NCI-H1694 (cell line): ENCODE measurements at regions not wholly inside any gene's neighbourhood (a gene's known extent, or its start where the extent isn't known, plus 50 kb on each side); places are given as distances from the start of the nearest gene placed in this dataset.
A peak's percentile ranks its signal among the peaks of the same experiment; 100 is the strongest.
"Not testable (repeated sequence)": the region's sequence is repeated elsewhere in the genome, so short reads cannot be mapped to it uniquely, and the experiment has no call there.

Source experiments
- DNase-seq: peaks from one replicate; lab custom pipeline; 2025; lab: John Stamatoyannopoulos, UW

- no peak for DNase-seq
These were observed 724.6 kb upstream of the NRP1 start for GRCh38 chr10:34058845-34059614.

- DNase-seq: not testable (repeated sequence)
These were observed 721.0 kb upstream of the NRP1 start for GRCh38 chr10:34055410-34055985.

GRCh38 chr10:34049887-34050286 lies 715.4 kb upstream of the NRP1 start:
- DNase-seq: no peak

- no peak for DNase-seq
These were observed 715.0 kb upstream of the NRP1 start for GRCh38 chr10:34049469-34049868.

GRCh38 chr10:34047389-34047788 lies 712.9 kb upstream of the NRP1 start:
- no peak for DNase-seq

- peak; percentile 45 for DNase-seq
These were observed 712.1 kb upstream of the NRP1 start for GRCh38 chr10:34046506-34047034.

GRCh38 chr10:34045571-34046190 lies 711.2 kb upstream of the NRP1 start:
- no peak for DNase-seq

GRCh38 chr10:34041871-34042270 lies 707.4 kb upstream of the NRP1 start:
- DNase-seq: no peak

- no peak for DNase-seq
These were observed 703.0 kb upstream of the NRP1 start for GRCh38 chr10:34037499-34037898.

- not testable (repeated sequence) for DNase-seq
These were observed 700.8 kb upstream of the NRP1 start for GRCh38 chr10:34035241-34035790.

GRCh38 chr10:34033078-34033477 lies 698.6 kb upstream of the NRP1 start:
- DNase-seq: no peak

- no peak for DNase-seq
These were observed 698.1 kb upstream of the NRP1 start for GRCh38 chr10:34032564-34032963.

GRCh38 chr10:34031400-34031799 lies 696.9 kb upstream of the NRP1 start:
- no peak for DNase-seq

- no peak for DNase-seq
These were observed 695.0 kb upstream of the NRP1 start for GRCh38 chr10:34029455-34029854.

GRCh38 chr10:34028936-34029335 lies 694.5 kb upstream of the NRP1 start:
- DNase-seq: no peak

GRCh38 chr10:34024693-34025425 lies 690.4 kb upstream of the NRP1 start:
- DNase-seq: no peak

GRCh38 chr10:34024282-34024681 lies 689.8 kb upstream of the NRP1 start:
- no peak for DNase-seq

GRCh38 chr10:34022195-34022594 lies 687.7 kb upstream of the NRP1 start:
- no peak for DNase-seq

GRCh38 chr10:34018784-34019183 lies 684.3 kb upstream of the NRP1 start:
- DNase-seq: no peak

- no peak for DNase-seq
These were observed 683.7 kb upstream of the NRP1 start for GRCh38 chr10:34018129-34018528.

- DNase-seq: no peak
These were observed 682.8 kb upstream of the NRP1 start for GRCh38 chr10:34017281-34017680.

- DNase-seq: no peak
These were observed 682.1 kb upstream of the NRP1 start for GRCh38 chr10:34016576-34016975.
